A549 (cell line): ENCODE measurements at regions not wholly inside any gene's neighbourhood (a gene's known extent, or its start where the extent isn't known, plus 50 kb on each side); places are given as distances from the start of the nearest gene placed in this dataset.

ENCODE experiments used
- ATAC-seq, 2 experiments: fragments of 200-7000 bp in 1 of 2; fragments of >200 bp in 1 of 2; cut with Nextera tagmentation in 1 of 2; cut with Tn5 transposase in 1 of 2; 3 replicates each; pipeline versions ENCODE4 v1.8.0 to v1.9.1; 2018 to 2020; ENCODE audit warnings: mild to moderate bottlenecking in 1 of 2, moderate library complexity in 1 of 2
- CTCF ChIA-PET: fragments of 300-600 bp; sonication (Branson Sonifier 250); formaldehyde crosslinking; extraction: SDS; loops from one replicate; lab custom pipeline; 2021; ENCODE audit warnings: antibody characterized with exemption, inconsistent platforms; lab: Yijun Ruan, JAX
- POLR2A ChIA-PET: fragments of 350-600 bp; formaldehyde crosslinking; extraction: SDS; loops from one replicate; lab custom pipeline; 2021; ENCODE audit warnings: antibody characterized with exemption, inconsistent platforms; lab: Yijun Ruan, JAX
- DNase-seq, 2 experiments: peaks; one replicate each; pipeline versions ENCODE4 v3.0.0 to v3.0.0-alpha.2; 2011 to 2016; ENCODE audit warnings: low read depth in 1 of 2, low spot score in 1 of 2
- FAIRE-seq: peaks from 2 replicates; lab custom pipeline; 2011; peaks lifted over from hg19 to GRCh38; lab: Jason Lieb, UNC
- H3K27ac ChIP-seq, 2 experiments: fragments of >200 bp; sonication (Bioruptor Twin); formaldehyde crosslinking; 3 replicates each; pipeline ENCODE4 v1.5.1; 2016 to 2017
- H3K4me1 ChIP-seq: fragments of >200 bp; sonication (Bioruptor Twin); formaldehyde crosslinking; 3 replicates; pipeline ENCODE4 v1.6.1; 2016
- H3K4me2 ChIP-seq: fragments of >200 bp; sonication (Bioruptor Twin); formaldehyde crosslinking; 3 replicates; pipeline ENCODE4 v1.6.1; 2016
- H3K4me3 ChIP-seq: fragments of >200 bp; sonication (Bioruptor Twin); formaldehyde crosslinking; 3 replicates; pipeline ENCODE4 v1.5.1; 2016
- H3K9me3 ChIP-seq: fragments of >200 bp; sonication (Bioruptor Twin); formaldehyde crosslinking; 3 replicates; pipeline ENCODE4 v1.6.1; 2016
- ATOH8 ChIP-seq: fragments of 250-450 bp; sonication (Bioruptor Pico); IDR thresholded peaks from 2 replicates; pipeline ENCODE4 v1.5.0; 2020; ENCODE audit warnings: low read depth, mild to moderate bottlenecking, moderate library complexity
- BCL3 ChIP-seq: fragments of >200 bp; sonication (Bioruptor Twin); formaldehyde crosslinking; IDR thresholded peaks from 3 replicates; pipeline ENCODE4 v1.6.1; 2016
- CBX2 ChIP-seq: fragments of 200-600 bp; sonication (generic); IDR thresholded peaks from 2 replicates; pipeline ENCODE4 v1.6.1; 2016; ENCODE audit warnings: low read depth, mild to moderate bottlenecking, borderline replicate concordance
- CTCF ChIP-seq: fragments of >200 bp; sonication (Bioruptor Twin); formaldehyde crosslinking; IDR thresholded peaks from 3 replicates; pipeline ENCODE4 v1.5.1; 2016
- EHF ChIP-seq: fragments of 250-450 bp; sonication (Bioruptor Pico); IDR thresholded peaks from 2 replicates; pipeline ENCODE4 v1.5.0; 2020; ENCODE audit warnings: mild to moderate bottlenecking
- EHMT2 ChIP-seq: fragments of 200-600 bp; sonication (generic); IDR thresholded peaks from 2 replicates; pipeline ENCODE4 v1.6.1; 2016; ENCODE audit warnings: antibody characterized with exemption, low read depth, mild to moderate bottlenecking, moderate library complexity
- ELK1 ChIP-seq: fragments of 150-350 bp; IDR thresholded peaks from 2 replicates; pipeline ENCODE4 v1.6.1; 2014; ENCODE audit warnings: low read depth, mild to moderate bottlenecking, low read length
- ESRRA ChIP-seq: fragments of 150-350 bp; IDR thresholded peaks from 2 replicates; pipeline ENCODE4 v1.6.1; 2014; ENCODE audit warnings: mild to moderate bottlenecking, low read length, borderline replicate concordance
- FOSB ChIP-seq: fragments of 250-450 bp; sonication (Bioruptor Pico); IDR thresholded peaks from 2 replicates; pipeline ENCODE4 v1.5.0; 2020; ENCODE audit warnings: mild to moderate bottlenecking, moderate library complexity
- FOSL2 ChIP-seq, 2 experiments: fragments of 450-650 bp in 1 of 2; fragments of >200 bp in 1 of 2; sonication (Bioruptor Twin) in 1 of 2; formaldehyde crosslinking; IDR thresholded peaks; 2 replicates each; pipeline versions ENCODE4 v1.5.0 to v1.6.1; 2016 to 2020; ENCODE audit warnings: mild to moderate bottlenecking in 1 of 2, moderate library complexity in 1 of 2
- GATA3 ChIP-seq: IDR thresholded peaks from 2 replicates; pipeline ENCODE4 v1.6.1; 2012; ENCODE audit warnings: borderline replicate concordance
- HDAC2 ChIP-seq: fragments of 200-600 bp; sonication (generic); IDR thresholded peaks from 2 replicates; pipeline ENCODE4 v1.6.1; 2016
- HEYL ChIP-seq: fragments of 250-450 bp; sonication (Bioruptor Pico); IDR thresholded peaks from 2 replicates; pipeline ENCODE4 v1.8.0; 2021; ENCODE audit warnings: mild to moderate bottlenecking, moderate library complexity
- JUNB ChIP-seq: fragments of >200 bp; sonication (Bioruptor Twin); formaldehyde crosslinking; IDR thresholded peaks from 2 replicates; pipeline ENCODE4 v1.6.1; 2016
- KDM5A ChIP-seq: fragments of 200-600 bp; sonication (generic); IDR thresholded peaks from 2 replicates; pipeline ENCODE4 v1.6.1; 2016; ENCODE audit warnings: antibody characterized with exemption, mild to moderate bottlenecking
- MAFK ChIP-seq: fragments of 450-650 bp; IDR thresholded peaks from 2 replicates; pipeline ENCODE4 v1.6.1; 2014; ENCODE audit not compliant: partially characterized antibody
- NFE2L2 ChIP-seq: fragments of 150-350 bp; conservative IDR thresholded peaks from 2 replicates; pipeline ENCODE4 v1.6.1; 2014; ENCODE audit warnings: low read length
- PHF8 ChIP-seq: fragments of 200-600 bp; sonication (generic); IDR thresholded peaks from 2 replicates; pipeline ENCODE4 v1.6.1; 2016; ENCODE audit warnings: low read depth, mild to moderate bottlenecking, antibody characterized with exemption, moderate library complexity, borderline replicate concordance
- POLR2A ChIP-seq: IDR thresholded peaks from 2 replicates; pipeline ENCODE4 v1.6.1; 2012; ENCODE audit warnings: mild to moderate bottlenecking, low read length
- POLR2AphosphoS2 ChIP-seq: conservative IDR thresholded peaks from 2 replicates; pipeline ENCODE4 v1.6.1; 2012; ENCODE audit warnings: low read length, improper control_type of control experiment, inconsistent platforms
- RAD21 ChIP-seq, 2 experiments: fragments of >200 bp in 1 of 2; sonication (Bioruptor Twin) in 1 of 2; formaldehyde crosslinking in 1 of 2; IDR thresholded peaks in 1 of 2; conservative IDR thresholded peaks in 1 of 2; 2 replicates in 1 of 2; 3 replicates in 1 of 2; pipeline ENCODE4 v1.6.1; 2012 to 2018; ENCODE audit warnings: inconsistent platforms in 1 of 2
- SMC3 ChIP-seq: fragments of >200 bp; sonication (Bioruptor Twin); formaldehyde crosslinking; IDR thresholded peaks from 3 replicates; pipeline ENCODE4 v1.6.1; 2018; ENCODE audit warnings: inconsistent platforms
- SREBF2 ChIP-seq: fragments of 450-650 bp; IDR thresholded peaks from 2 replicates; pipeline ENCODE4 v1.6.1; 2014; ENCODE audit warnings: mild to moderate bottlenecking, moderate library complexity
- ZFP36 ChIP-seq: fragments of 450-650 bp; IDR thresholded peaks from 2 replicates; pipeline ENCODE4 v1.6.1; 2014; ENCODE audit warnings: borderline replicate concordance; ENCODE audit not compliant: partially characterized antibody
- ZNF302 ChIP-seq: fragments of 250-450 bp; sonication (Bioruptor Pico); IDR thresholded peaks from 2 replicates; pipeline ENCODE4 v1.9.0; 2021; ENCODE audit warnings: inconsistent platforms, mild to moderate bottlenecking, moderate library complexity
- WGBS: methylation state at CpG from one replicate; pipeline ENCODE4 v1.1.6; 2017; ENCODE audit errors: missing lambda C conversion rate; 5-methylcytosine and 5-hydroxymethylcytosine counted together
- TF ChIP-seq, protein P1 (sequence below): fragments of 250-450 bp; sonication (Bioruptor Pico); IDR thresholded peaks from 2 replicates; pipeline ENCODE4 v1.5.0; 2021; ENCODE audit warnings: mild to moderate bottlenecking, moderate library complexity, borderline replicate concordance

GRCh38 chrX:3493605-3494004 lies 147.2 kb upstream of the MXRA5 start:
- DNase-seq = no peak
- TF ChIP-seq SMC3 (no peak), FOSB (CRISPR knock-in tag) (no peak), ATOH8 (CRISPR knock-in tag) (no peak), ZNF302 (CRISPR knock-in tag) (no peak), PHF8 (no peak), FOSL2 (IDR thresholded peaks at IDR 0.05) (no peak), FOSL2 (CRISPR knock-in tag; IDR thresholded peaks at IDR 0.05) (no peak), HDAC2 (no peak), ESRRA (no peak), POLR2A (no peak), ZFP36 (no peak), KDM5A (no peak)
- no peak overlapping the region for H3K27ac ChIP-seq
- no peaks in the 10 kb centered on the region for H3K9me3 ChIP-seq
- FAIRE-seq = no peak
- H3K4me1 ChIP-seq = no peaks in the 10 kb centered on the region
- ChIA-PET CTCF (no interaction called here), POLR2A (no interaction called here)
- no peak overlapping the region for H3K4me2 ChIP-seq
- no peak overlapping the region for H3K4me3 ChIP-seq
- ATAC-seq = no peak

DNA sequence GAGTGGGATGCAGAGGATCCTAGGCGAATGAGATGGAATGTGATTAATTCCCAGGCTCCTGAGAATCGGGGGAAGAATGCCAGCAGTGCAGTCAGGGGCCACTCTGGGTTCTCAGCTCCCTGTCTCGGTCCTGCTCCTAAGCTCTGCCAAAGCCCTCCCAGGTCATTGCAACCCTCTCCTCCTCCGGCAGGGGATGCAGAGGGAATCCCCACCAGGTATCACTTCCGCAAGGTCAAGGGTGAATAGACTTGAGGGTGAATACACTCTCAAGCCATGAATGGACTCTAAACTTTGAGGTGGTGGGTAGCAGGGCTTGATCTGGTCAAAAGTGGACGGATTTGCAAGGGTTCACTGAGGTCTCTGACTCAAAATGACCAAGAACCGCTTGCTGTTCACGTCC lies 139.3 kb upstream of the MXRA5 start:
- TF ChIP-seq MAFK (no peak), GATA3 (no peak), ESRRA (no peak), HEYL (CRISPR knock-in tag) (no peak), KDM5A (no peak), EHMT2 (no peak), JUNB (no peak), BCL3 (no peak), NFE2L2 (no peak), ELK1 (no peak), PHF8 (no peak), POLR2AphosphoS2 (no peak), EHF (CRISPR knock-in tag) (no peak), CBX2 (no peak), SREBF2 (no peak), RAD21 (conservative IDR thresholded peaks at IDR 0.05 in 1 of 2, IDR thresholded peaks at IDR 0.05 in 1 of 2) (no peak), CTCF (no peak), ZFP36 (no peak)
- TF ChIP-seq, protein P1, sequence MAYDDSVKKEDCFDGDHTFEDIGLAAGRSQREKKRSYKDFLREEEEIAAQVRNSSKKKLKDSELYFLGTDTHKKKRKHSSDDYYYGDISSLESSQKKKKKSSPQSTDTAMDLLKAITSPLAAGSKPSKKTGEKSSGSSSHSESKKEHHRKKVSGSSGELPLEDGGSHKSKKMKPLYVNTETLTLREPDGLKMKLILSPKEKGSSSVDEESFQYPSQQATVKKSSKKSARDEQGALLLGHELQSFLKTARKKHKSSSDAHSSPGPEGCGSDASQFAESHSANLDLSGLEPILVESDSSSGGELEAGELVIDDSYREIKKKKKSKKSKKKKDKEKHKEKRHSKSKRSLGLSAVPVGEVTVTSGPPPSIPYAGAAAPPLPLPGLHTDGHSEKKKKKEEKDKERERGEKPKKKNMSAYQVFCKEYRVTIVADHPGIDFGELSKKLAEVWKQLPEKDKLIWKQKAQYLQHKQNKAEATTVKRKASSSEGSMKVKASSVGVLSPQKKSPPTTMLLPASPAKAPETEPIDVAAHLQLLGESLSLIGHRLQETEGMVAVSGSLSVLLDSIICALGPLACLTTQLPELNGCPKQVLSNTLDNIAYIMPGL = no peak
- TF ChIP-seq, all 56 proteins: peak for 0
- ChIA-PET CTCF (no interaction called here), POLR2A (no interaction called here)
- Histone ChIP-seq H3K27ac (no peak overlapping the region), H3K4me3 (no peak overlapping the region), H3K4me2 (no peak overlapping the region), H3K4me1 (no peaks in the 10 kb centered on the region), H3K9me3 (no peaks in the 10 kb centered on the region)
- FAIRE-seq (no peak), DNase-seq (no peak), ATAC-seq (no peak; a peak in 1 of 6 replicates)
- 20% methylated on average over 8 of the region's 8 CpGs for WGBS
